DND-41 (cell line): ENCODE measurements at regions not wholly inside any gene's neighbourhood (a gene's known extent, or its start where the extent isn't known, plus 50 kb on each side); places are given as distances from the start of the nearest gene placed in this dataset.

Experiments used
- ATAC-seq: fragments of 200-7000 bp; cut with Tn5 transposase; 3 replicates; pipeline ENCODE4 v1.9.1; 2021; ENCODE audit warnings: low read depth; ENCODE audit not compliant: insufficient read depth
- DNase-seq: peaks from one replicate; pipeline ENCODE4 v3.0.0-alpha.2; 2020
- H2AFZ ChIP-seq: 2 replicates; pipeline ENCODE4 v1.6.0; 2012; ENCODE audit warnings: low read depth, low read length
- H3K27ac ChIP-seq: 2 replicates; pipeline ENCODE4 v1.5.1; 2012; ENCODE audit warnings: low read length, inconsistent platforms
- H3K27me3 ChIP-seq: fragments of 200-600 bp; sonication (generic); 2 replicates; pipeline ENCODE4 v1.6.0; 2012; ENCODE audit warnings: low read length, mild to moderate bottlenecking, inconsistent platforms; ENCODE audit not compliant: insufficient read depth, poor library complexity
- H3K36me3 ChIP-seq: 2 replicates; pipeline ENCODE4 v1.5.1; 2012; ENCODE audit warnings: low read length, inconsistent platforms; ENCODE audit not compliant: insufficient read depth
- H3K4me1 ChIP-seq: 2 replicates; pipeline ENCODE4 v1.5.1; 2012; ENCODE audit warnings: mild to moderate bottlenecking, low read length; ENCODE audit not compliant: insufficient read depth
- H3K4me2 ChIP-seq: 2 replicates; pipeline ENCODE4 v1.6.0; 2012; ENCODE audit warnings: mild to moderate bottlenecking, moderate library complexity, low read length, inconsistent platforms; ENCODE audit not compliant: insufficient read depth
- H3K4me3 ChIP-seq, 2 experiments: fragments of 200-600 bp in 1 of 2; shearing (Covaris generic) in 1 of 2; 2 replicates each; pipeline ENCODE4 v1.5.1; 2012 to 2016; ENCODE audit warnings: inconsistent platforms in 2 of 2, low read length in 2 of 2, mild to moderate bottlenecking in 2 of 2, low read depth in 1 of 2, moderate library complexity in 1 of 2
- H3K79me2 ChIP-seq: 2 replicates; pipeline ENCODE4 v1.6.0; 2012; ENCODE audit warnings: low read length, inconsistent platforms; ENCODE audit not compliant: insufficient read depth
- H3K9ac ChIP-seq: 2 replicates; pipeline ENCODE4 v1.6.0; 2012; ENCODE audit warnings: low read depth, mild to moderate bottlenecking, inconsistent platforms, low read length, moderate library complexity
- H3K9me3 ChIP-seq: 2 replicates; pipeline ENCODE4 v1.5.1; 2012; ENCODE audit warnings: low read length, moderate library complexity, mild to moderate bottlenecking, inconsistent platforms; ENCODE audit not compliant: insufficient read depth, severe bottlenecking
- H4K20me1 ChIP-seq: 2 replicates; pipeline ENCODE4 v1.6.0; 2012; ENCODE audit warnings: low read length; ENCODE audit not compliant: insufficient read depth
- EZH2 ChIP-seq: IDR thresholded peaks from 3 replicates; pipeline ENCODE4 v1.6.1; 2012; ENCODE audit warnings: borderline replicate concordance, low read depth, mild to moderate bottlenecking, moderate library complexity, low read length, inconsistent platforms; ENCODE audit not compliant: severe bottlenecking
- TF ChIP-seq, protein P1 (sequence below): IDR thresholded peaks from 2 replicates; pipeline ENCODE4 v1.5.1; 2012; ENCODE audit warnings: borderline replicate concordance, low read length, moderate library complexity, mild to moderate bottlenecking; ENCODE audit not compliant: poor library complexity, severe bottlenecking; ENCODE audit errors: extremely low read depth

DNA sequence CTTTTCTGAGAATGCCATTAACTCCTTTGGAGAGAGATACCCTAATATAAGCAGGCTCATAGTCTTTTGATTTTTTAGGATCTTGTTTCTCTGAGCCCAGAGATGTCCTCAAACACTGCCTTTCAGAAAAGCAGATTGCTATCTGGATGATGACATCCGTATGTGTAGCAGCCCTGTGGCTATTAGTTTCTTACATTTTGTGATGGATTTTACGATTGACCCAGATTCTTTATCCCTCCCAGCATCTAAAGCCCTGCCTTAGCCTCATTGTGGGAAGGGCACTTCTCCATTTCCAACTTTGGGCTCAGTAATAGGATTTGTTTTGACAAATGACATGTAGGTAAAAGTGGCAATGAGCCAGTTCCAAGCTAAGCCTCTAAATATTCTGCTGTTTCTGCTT is 300.3 kb downstream of the TTLL7 start:
- Histone ChIP-seq H3K4me1 (peaks cover 39% of the 10 kb centered on the region), H3K79me2 (no peaks in the 10 kb centered on the region), H4K20me1 (no peaks in the 10 kb centered on the region), H3K9me3 (no peaks in the 10 kb centered on the region), H3K27me3 (no peaks in the 10 kb centered on the region), H3K4me2 (no peak overlapping the region), H3K4me3 (no peak overlapping the region), H3K9ac (no peak overlapping the region), H2AFZ (no peak overlapping the region), H3K27ac (no peak overlapping the region), H3K36me3 (no peaks in the 10 kb centered on the region)
- TF ChIP-seq, protein P1, sequence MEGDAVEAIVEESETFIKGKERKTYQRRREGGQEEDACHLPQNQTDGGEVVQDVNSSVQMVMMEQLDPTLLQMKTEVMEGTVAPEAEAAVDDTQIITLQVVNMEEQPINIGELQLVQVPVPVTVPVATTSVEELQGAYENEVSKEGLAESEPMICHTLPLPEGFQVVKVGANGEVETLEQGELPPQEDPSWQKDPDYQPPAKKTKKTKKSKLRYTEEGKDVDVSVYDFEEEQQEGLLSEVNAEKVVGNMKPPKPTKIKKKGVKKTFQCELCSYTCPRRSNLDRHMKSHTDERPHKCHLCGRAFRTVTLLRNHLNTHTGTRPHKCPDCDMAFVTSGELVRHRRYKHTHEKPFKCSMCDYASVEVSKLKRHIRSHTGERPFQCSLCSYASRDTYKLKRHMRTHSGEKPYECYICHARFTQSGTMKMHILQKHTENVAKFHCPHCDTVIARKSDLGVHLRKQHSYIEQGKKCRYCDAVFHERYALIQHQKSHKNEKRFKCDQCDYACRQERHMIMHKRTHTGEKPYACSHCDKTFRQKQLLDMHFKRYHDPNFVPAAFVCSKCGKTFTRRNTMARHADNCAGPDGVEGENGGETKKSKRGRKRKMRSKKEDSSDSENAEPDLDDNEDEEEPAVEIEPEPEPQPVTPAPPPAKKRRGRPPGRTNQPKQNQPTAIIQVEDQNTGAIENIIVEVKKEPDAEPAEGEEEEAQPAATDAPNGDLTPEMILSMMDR = no peak
- TF ChIP-seq EZH2 = no peak
- DNase-seq (no peak), ATAC-seq (no peak)

DNA sequence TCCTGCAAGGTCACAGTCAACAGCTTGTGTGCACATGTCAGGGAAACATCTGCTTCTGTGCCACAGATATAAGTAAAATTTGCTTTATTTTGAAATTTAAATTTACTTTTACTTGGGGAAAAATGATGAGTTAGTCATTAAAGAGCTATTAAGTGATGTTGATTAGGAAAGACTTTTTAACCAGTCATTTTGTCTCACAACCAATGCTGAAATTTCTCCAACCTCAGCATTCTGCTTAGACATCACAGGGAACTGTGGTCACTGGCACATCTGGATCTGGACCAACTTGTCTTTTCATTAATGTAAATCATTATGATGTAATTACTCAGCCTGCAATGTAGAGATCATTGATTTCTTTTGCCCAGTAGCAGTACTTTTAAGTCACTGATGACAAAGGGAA is 301.0 kb downstream of the TTLL7 start:
- TF ChIP-seq EZH2 = no peak
- TF ChIP-seq, protein P1 = no peak
- Histone ChIP-seq H3K4me3 (no peak overlapping the region), H3K36me3 (no peaks in the 10 kb centered on the region), H4K20me1 (no peaks in the 10 kb centered on the region), H3K9ac (no peak overlapping the region), H3K79me2 (no peaks in the 10 kb centered on the region), H3K4me1 (peaks cover 43% of the 10 kb centered on the region), H3K27me3 (no peaks in the 10 kb centered on the region), H3K4me2 (no peak overlapping the region), H2AFZ (no peak overlapping the region), H3K9me3 (no peaks in the 10 kb centered on the region), H3K27ac (no peak overlapping the region)
- no peak for DNase-seq
- no peak for ATAC-seq

DNA sequence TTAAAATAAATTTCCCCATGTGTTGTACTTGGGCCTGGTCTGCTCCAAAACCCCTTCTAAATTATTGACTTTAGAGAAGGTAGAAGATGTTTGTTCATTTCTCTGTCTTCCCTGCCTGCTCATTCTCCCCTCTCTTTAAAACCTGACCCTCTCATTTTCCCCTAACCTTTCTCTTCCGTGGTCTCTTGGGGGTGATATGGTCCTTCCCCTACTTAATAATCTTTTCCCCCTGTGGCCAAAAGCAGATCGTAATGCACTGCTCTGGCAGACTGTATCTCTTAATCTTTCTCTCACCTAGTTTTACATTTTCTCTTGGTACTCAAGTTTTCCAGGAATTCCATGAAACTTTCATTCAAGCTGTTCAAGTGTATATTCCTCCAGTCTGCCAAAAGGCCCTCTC is 301.7 kb downstream of the TTLL7 start:
- Histone ChIP-seq H4K20me1 (no peaks in the 10 kb centered on the region), H3K9ac (no peak overlapping the region), H3K9me3 (no peaks in the 10 kb centered on the region), H3K36me3 (no peaks in the 10 kb centered on the region), H2AFZ (no peak overlapping the region), H3K4me1 (peaks cover 41% of the 10 kb centered on the region), H3K4me2 (no peak overlapping the region), H3K27me3 (no peaks in the 10 kb centered on the region), H3K79me2 (no peaks in the 10 kb centered on the region), H3K27ac (no peak overlapping the region), H3K4me3 (no peak overlapping the region)
- no peak for DNase-seq
- TF ChIP-seq, protein P1 = no peak
- TF ChIP-seq EZH2 = no peak
- no peak for ATAC-seq

DNA sequence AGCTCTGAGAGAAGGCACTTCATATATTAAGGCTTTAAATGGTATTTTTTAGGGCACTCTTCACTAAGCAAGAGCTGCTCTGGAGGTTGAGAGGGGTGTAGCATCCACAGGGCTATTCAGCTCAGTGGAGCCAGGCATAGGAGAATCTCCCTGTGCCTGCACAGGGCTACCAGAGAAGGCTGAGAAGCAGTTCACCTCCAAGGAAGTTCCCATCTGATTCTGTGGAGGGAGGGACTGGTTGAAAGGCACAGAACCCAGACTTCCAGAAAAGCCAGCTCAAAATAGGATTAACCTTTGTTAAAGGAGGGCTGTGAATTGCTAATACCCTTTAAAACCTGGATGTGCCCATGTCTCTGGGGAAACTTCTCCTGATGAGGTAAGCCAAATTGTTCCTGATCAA is 304.5 kb downstream of the TTLL7 start:
- H3K4me2 ChIP-seq = no peak overlapping the region
- peaks cover 29% of the 10 kb centered on the region for H3K4me1 ChIP-seq

More for the DNA sequence above, 304.5 kb downstream of the TTLL7 start:
- ATAC-seq (no peak), DNase-seq (no peak)
- no peaks in the 10 kb centered on the region for H4K20me1 ChIP-seq
- TF ChIP-seq EZH2 = no peak
- TF ChIP-seq, protein P1 = no peak
- no peak overlapping the region for H3K4me3 ChIP-seq
- H3K27ac ChIP-seq = no peak overlapping the region
- H3K9me3 ChIP-seq = no peaks in the 10 kb centered on the region
- no peaks in the 10 kb centered on the region for H3K79me2 ChIP-seq
- H3K9ac ChIP-seq = no peak overlapping the region
- no peaks in the 10 kb centered on the region for H3K27me3 ChIP-seq
- H3K36me3 ChIP-seq = no peaks in the 10 kb centered on the region
- H2AFZ ChIP-seq = no peak overlapping the region
